ENCODE measurements at regions not wholly inside any gene's neighbourhood (a gene's known extent, or its start where the extent isn't known, plus 50 kb on each side); places are given as distances from the start of the nearest gene placed in this dataset.
"Not testable (repeated sequence)": the region's sequence is repeated elsewhere in the genome, so short reads cannot be mapped to it uniquely, and the experiment has no call there.

GRCh38 chr5:23451156-23451555 lies 56.3 kb upstream of the PRDM9 start:
- no peak for DNase-seq (ENCODE audit: low spot score)

- DNase-seq (ENCODE audit: low spot score): no peak
These were observed 57.2 kb upstream of the PRDM9 start for GRCh38 chr5:23450187-23450586.

- DNase-seq (ENCODE audit: low spot score): no peak
These were observed 58.8 kb upstream of the PRDM9 start for GRCh38 chr5:23448627-23449026.

- DNase-seq (ENCODE audit: low spot score): no peak
These were observed 61.0 kb upstream of the PRDM9 start for GRCh38 chr5:23446424-23446823.

GRCh38 chr5:23445573-23445972 lies 61.8 kb upstream of the PRDM9 start:
- DNase-seq (ENCODE audit: low spot score): no peak

- DNase-seq (ENCODE audit: low spot score): no peak
These were observed 66.7 kb upstream of the PRDM9 start for GRCh38 chr5:23440703-23441102.

GRCh38 chr5:23437011-23437410 lies 70.4 kb upstream of the PRDM9 start:
- DNase-seq (ENCODE audit: low spot score): no peak

GRCh38 chr5:23433534-23434315 lies 73.7 kb upstream of the PRDM9 start:
- no peak for DNase-seq (ENCODE audit: low spot score)

- no peak for DNase-seq (ENCODE audit: low spot score)
These were observed 78.7 kb upstream of the PRDM9 start for GRCh38 chr5:23428705-23429104.

GRCh38 chr5:23420214-23420613 lies 87.2 kb upstream of the PRDM9 start:
- DNase-seq (ENCODE audit: low spot score): not testable (repeated sequence)

GRCh38 chr5:23419115-23419514 lies 88.3 kb upstream of the PRDM9 start:
- DNase-seq (ENCODE audit: low spot score): peak; percentile 66

GRCh38 chr5:23412515-23412914 lies 94.9 kb upstream of the PRDM9 start:
- no peak for DNase-seq (ENCODE audit: low spot score)

- no peak for DNase-seq (ENCODE audit: low spot score)
These were observed 95.4 kb upstream of the PRDM9 start for GRCh38 chr5:23411994-23412393.

GRCh38 chr5:23411200-23411599 lies 96.2 kb upstream of the PRDM9 start:
- DNase-seq (ENCODE audit: low spot score): no peak

GRCh38 chr5:23410775-23411174 lies 96.6 kb upstream of the PRDM9 start:
- DNase-seq (ENCODE audit: low spot score): not testable (repeated sequence)

- DNase-seq (ENCODE audit: low spot score): no peak
These were observed 101.9 kb upstream of the PRDM9 start for GRCh38 chr5:23405316-23406068.

- DNase-seq (ENCODE audit: low spot score): no peak
These were observed 104.8 kb upstream of the PRDM9 start for GRCh38 chr5:23402585-23402984.

- DNase-seq (ENCODE audit: low spot score): no peak
These were observed 106.5 kb upstream of the PRDM9 start for GRCh38 chr5:23400951-23401350.

GRCh38 chr5:23396346-23396745 lies 111.1 kb upstream of the PRDM9 start:
- no peak for DNase-seq (ENCODE audit: low spot score)

- no peak for DNase-seq (ENCODE audit: low spot score)
These were observed 117.9 kb upstream of the PRDM9 start for GRCh38 chr5:23389291-23390101.

- no peak for DNase-seq (ENCODE audit: low spot score)
These were observed 122.4 kb upstream of the PRDM9 start for GRCh38 chr5:23385036-23385435.

- DNase-seq (ENCODE audit: low spot score): no peak
These were observed 135.2 kb upstream of the PRDM9 start for GRCh38 chr5:23372177-23372576.

- DNase-seq (ENCODE audit: low spot score): no peak
These were observed 139.0 kb upstream of the PRDM9 start for GRCh38 chr5:23368393-23368792.
